ENCODE measurements at regions not wholly inside any gene's neighbourhood (a gene's known extent, or its start where the extent isn't known, plus 50 kb on each side); places are given as distances from the start of the nearest gene placed in this dataset.
"Not testable (repeated sequence)": the region's sequence is repeated elsewhere in the genome, so short reads cannot be mapped to it uniquely, and the experiment has no call there.

DNA sequence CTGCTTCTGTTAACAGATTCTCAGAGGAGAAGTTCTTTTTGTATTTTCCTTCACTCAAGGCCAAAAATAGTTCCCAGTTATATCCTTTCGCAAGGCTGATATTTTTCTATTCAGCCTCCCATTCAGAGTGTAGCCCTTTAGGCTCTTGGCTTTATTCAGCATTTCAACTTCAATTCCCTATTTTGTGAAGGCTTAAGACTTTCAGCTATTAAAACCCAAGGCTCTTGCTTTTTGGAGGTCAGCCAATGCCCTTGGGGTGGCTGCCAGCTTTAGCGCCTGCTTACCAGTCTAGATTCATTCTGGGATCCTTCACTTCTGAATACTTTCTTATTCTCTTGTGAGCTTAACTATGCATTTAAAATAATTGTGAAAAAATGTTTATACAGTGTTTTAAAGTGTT, 57.3 kb upstream of the ADGRA3 start:
- DNase-seq = no peak

DNA sequence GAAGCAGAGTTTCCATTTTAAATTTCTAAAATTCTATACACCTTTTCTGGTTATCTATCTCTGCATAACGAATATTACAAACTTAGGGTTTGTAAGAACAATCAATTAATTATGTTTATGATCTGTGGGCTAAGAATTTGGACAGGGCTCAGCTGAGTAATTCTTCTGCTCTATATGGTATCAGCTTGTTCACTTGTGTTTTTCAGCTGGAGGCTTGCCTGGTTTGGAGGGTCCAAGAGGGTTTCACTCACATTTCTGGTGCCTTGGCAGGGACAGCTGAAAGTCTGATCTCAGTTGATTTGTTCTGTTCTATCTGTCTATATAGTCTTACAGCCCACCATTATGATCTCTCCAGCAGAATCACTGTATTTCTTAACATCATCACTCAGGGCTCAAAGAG, 57.8 kb upstream of the ADGRA3 start:
- DNase-seq = no peak

GRCh38 chr4:22574424-22574823, 58.6 kb upstream of the ADGRA3 start:
- no peak for DNase-seq

GRCh38 chr4:22574880-22575279, 59.0 kb upstream of the ADGRA3 start:
- DNase-seq = no peak

GRCh38 chr4:22587253-22587652, 71.4 kb upstream of the ADGRA3 start:
- DNase-seq = no peak

GRCh38 chr4:22593933-22594332, 78.1 kb upstream of the ADGRA3 start:
- no peak for DNase-seq

DNA sequence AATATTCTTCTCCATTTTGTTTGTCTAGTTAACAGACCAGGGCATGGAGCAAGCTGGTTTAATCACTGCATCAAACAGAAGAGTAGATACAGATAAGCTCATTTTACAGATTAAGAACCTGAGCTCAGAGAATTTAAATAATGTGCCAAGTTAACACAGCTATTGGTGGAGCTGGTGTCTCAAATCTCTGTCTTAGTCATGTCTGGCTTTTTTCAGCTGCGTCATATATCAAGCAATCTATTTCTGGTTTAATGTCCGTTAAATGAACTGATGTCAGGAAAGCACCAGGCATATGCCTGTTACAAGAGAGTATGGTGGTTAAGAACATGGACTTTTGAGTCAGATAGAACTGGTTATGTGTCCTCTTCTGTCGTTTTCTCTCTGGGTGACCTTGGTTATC, 79.8 kb upstream of the ADGRA3 start:
- no peak for DNase-seq

DNA sequence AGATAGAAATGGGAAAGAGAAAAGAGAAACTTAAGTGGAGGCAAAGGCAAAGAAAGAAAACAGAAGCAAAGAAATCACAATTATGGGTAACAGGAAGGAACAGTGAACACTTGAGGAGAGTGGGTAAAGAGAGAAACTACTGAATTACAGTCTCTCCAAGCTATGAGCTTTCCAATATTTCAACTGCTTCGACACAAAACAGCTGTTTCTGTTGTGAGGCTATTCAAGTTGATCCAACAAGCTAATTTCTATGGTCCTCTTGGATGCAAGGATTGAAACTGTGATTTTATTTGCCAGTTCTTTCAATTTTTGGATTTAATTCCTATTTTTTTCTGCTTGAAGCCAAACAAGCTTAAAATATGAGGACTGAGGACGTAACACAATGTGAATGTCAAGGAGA, 80.5 kb upstream of the ADGRA3 start:
- DNase-seq = no peak

DNA sequence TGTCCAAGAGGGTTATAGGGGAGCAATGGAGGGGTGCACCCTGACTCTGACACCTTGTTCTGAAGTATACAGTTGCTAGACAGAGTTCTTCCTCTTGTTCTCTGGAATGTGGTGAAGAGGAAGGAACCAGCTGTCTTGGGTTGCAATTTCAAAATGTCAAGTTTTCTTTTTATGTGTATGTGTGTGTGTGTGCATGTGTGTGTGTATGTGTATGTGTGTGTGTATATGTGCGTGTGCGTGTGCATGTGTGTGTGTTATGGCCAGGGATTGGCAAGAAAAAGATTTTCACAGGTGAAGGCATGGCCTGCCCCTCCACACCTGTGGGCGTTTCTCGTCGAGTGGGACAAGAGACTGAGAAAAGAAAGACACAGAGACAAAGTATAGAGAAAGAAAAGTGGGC, 81.6 kb upstream of the ADGRA3 start:
- DNase-seq = no peak

DNA sequence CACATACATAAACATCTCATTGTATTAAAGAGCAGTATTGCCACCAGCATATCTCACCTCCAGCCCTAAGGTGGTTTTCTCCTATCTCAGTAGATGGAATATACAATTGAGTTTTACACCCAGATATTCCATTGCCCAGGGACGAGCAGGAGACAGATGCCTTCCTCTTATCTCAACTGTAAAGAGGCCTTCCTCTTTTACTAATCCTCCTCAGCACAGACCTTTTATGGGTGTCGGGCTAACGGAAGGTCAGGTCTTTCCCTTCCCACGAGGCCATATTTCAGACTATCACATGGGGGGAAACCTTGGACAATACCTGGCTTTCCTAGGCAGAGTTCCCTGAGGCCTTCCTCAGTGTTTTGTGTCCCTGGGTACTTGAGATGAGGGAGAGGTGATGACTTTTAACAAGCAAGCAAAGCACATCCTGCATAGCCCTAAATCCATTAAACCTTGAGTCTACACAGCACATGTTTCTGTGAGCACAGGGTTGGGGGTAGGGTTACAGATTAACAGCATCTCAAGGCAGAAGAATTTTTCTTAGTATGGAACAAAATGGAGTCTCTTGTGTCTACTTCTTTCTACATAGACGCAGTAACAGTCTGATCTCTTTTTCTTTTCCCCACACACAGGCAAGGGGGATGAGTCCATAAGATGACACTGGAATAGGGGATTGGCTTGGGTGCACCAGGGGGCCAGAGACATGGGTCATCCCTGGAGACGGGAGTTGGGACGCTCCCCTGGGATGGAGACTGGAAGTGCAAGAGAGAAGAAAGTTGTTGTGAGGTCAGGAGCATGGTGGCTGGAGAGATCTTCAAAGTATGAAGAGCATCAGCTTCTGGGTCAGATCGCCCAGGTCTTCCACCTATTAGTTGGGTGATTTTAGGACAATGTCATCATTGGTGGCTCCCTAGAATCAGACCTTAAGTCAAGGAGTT, 82.5 kb upstream of the ADGRA3 start:
- not testable (repeated sequence) for DNase-seq

GRCh38 chr4:22599228-22599928, 83.5 kb upstream of the ADGRA3 start:
- not testable (repeated sequence) for DNase-seq

DNA sequence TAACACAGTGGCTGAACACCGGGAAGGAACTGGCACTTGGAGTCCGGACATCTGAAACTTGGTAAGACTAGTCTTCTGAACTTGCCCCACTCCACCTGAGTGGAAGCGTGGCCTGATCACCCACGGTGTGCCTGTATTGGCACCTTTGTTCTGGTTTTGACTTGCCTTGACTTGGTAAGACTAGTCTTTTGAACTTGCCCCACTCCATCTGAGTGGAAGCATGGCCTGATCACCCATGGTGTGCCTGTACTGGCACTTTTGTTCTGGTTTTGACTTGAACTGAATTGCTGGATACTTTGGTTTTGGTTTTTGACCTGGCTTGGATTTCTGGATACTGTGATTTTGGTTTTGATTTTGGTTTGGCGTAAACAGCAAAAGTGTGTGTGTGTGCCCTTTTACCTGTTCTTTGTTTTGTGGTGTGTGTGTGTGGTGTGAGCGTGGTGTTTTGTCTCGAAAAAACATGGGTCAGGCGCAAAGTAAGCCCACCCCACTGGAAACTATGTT, 84.1 kb upstream of the ADGRA3 start:
- not testable (repeated sequence) for DNase-seq

DNA sequence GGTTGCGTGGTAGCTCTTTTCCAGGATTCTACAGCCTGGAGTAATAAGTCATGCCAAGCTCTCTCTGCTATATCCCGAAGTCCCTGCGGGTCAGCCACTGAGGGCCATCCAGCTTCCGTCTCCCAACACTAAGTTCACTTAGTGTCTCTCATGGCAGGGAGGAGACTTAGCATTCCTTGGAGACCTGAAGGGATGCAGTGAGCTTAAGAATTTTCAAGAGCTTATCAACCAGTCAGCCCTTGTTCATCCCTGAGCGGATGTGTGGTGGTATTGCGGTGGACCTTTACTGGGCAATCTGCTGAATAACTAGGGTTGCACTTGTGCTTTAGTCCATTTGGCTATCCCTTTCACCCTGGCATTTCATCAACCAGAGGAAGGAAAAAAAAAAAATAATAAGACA, 85.8 kb upstream of the ADGRA3 start:
- DNase-seq = not testable (repeated sequence)

DNA sequence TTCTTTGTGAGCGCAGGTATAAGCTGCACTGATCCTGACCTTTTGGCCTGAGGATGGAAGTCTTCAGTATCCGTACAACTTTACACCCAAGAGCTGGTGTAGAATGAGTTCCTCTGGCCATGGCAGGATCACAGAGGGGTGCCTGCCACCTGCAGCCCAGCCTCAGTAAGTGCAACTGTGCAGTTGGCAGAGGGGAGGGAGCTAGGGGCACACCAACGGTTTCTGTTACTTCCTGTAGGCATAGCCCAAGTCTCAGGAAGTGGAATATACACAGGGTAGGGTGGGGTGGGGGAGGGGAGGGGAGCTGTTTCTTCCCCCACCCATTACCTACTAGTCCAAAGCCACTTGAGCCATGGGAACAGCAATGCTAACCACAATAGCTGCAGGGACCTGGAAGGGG, 85.4 kb upstream of the GBA3 start:
- DNase-seq = peak; percentile 44

DNA sequence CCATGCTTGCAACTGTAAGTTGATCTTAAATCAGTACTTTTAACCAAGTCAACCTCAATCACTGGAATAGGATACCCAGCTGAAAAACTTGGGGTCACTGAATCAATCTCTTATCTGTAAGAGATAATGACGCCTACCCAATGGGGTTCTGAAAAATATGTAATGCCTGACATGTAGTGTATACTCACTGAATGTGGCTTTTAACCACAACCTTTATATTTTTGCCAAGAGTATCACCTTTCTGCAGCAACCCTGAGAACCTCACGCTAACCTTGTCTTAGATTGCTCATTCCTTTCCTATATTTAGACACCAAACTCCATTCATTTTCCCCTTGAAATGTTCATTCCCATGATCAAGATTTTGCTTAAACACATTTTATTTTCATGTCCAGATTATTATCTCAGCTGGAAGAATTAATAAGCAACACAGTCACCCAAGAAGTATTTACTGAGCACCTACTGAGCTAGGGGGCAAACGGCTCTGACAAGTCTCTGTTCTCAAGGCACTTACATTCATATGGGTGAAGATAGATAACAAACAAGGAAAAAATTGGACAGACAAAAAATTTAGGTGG, 82.7 kb upstream of the GBA3 start:
- not testable (repeated sequence) for DNase-seq

GRCh38 chr4:22614114-22614513, 78.6 kb upstream of the GBA3 start:
- DNase-seq = no peak

GRCh38 chr4:22616516-22616915, 76.2 kb upstream of the GBA3 start:
- no peak for DNase-seq

DNA sequence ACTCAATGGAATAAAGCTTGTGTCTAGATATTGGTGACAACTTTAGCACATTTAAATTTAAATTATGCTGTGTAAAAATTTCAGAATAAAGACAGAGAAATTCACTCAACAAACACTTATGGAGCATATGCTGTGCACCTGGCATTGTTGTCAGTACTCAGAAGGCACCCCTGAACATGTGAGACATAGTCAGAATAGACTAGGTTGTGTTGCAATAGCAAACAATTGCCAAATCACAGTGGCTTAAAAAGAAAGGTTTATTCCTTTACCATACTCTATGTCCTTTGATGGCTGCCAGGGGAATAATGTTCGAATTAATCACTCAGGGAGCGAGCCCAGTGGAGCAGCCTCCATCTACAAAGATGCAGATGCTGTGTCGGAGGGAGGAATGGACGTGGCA, 72.6 kb upstream of the GBA3 start:
- not testable (repeated sequence) for DNase-seq

DNA sequence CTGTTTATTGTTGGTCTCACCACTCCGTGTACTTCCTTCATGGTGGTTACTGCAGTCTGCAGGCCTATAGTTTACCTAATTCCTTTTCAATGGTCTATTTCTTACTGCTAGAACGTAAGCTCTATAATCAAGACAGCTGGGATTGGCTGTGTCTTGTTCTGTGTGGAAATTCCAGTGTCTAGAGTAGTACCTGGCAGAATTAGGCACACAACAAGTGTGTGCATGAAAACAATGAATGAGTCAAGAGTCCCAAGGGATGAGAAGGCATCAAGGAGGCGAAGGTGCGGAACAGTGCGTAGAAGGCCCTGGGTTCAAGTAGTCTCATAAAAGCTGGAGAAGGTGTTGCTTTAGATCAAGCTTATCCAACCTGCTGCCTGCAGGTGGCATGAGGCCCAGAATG, 70.8 kb upstream of the GBA3 start:
- not testable (repeated sequence) for DNase-seq

DNA sequence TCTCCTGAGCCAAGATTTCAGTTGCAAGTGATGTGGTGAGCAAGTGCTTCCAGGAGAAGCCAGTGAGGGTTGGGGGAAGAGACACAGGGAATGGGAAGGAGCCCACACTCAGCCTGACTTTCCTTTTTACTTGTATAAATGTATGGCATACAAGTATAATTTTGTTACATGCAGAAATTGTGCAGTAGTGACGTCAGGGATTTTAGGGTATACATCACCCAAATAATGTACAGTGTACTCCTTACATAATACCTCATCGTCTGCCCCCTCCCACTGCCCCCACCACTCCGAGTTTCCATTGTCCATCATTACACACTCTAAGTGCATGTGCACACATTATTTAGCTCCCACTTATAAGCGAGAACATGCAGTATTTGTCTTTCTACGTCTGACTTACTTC, 68.7 kb upstream of the GBA3 start:
- not testable (repeated sequence) for DNase-seq

DNA sequence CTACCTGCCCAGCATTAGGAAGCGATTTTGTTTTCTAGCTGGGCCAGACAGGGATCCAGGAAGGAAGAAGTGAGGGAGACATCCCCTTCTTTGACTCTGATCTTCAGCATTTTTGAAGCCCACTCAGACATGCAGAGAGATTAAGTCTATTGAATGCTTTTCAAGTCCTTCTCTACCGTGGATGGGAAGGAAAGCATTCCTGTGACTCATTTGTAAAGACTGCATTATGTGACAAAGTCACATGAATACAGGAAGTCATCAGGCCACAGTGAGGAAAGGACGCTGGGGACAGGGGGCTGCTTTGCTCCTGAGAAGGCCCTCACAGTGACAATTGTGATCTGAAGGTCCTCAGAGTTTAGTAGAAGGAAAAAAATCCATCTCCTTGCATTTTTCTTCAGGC, 67.4 kb upstream of the GBA3 start:
- no peak for DNase-seq

- not testable (repeated sequence) for DNase-seq
Observed at GRCh38 chr4:22627851-22628250, 64.9 kb upstream of the GBA3 start.

GRCh38 chr4:22630161-22630975, 62.4 kb upstream of the GBA3 start:
- DNase-seq = not testable (repeated sequence)

All from activated naive CD4-positive, alpha-beta T cell treated with anti-CD3 and anti-CD28 coated beads, Interleukin-2, amount 50 U/mL, for 16 hours (primary cell).